GM19455 (cell line): ENCODE measurements at regions not wholly inside any gene's neighbourhood (a gene's known extent, or its start where the extent isn't known, plus 50 kb on each side); places are given as distances from the start of the nearest gene placed in this dataset.

Experiments
- ATAC-seq: cut with Tn5 transposase; IDR thresholded peaks from one replicate; pipeline ENCODE4 v1.9.1; 2021; ENCODE audit not compliant: unreplicated experiment

GRCh38 chr14:81829447-81829846 is 295.8 kb upstream of the SEL1L start:
- ATAC-seq: no peak

GRCh38 chr14:81831128-81831820 is 297.6 kb upstream of the SEL1L start:
- ATAC-seq: no peak

- ATAC-seq: no peak
Measured at GRCh38 chr14:81834308-81834707, 300.7 kb upstream of the SEL1L start.

GRCh38 chr14:81837304-81837703 is 303.7 kb upstream of the SEL1L start:
- no peak for ATAC-seq

- no peak for ATAC-seq
Measured at GRCh38 chr14:81839056-81839455, 305.4 kb upstream of the SEL1L start.

GRCh38 chr14:81841346-81841745 is 307.7 kb upstream of the SEL1L start:
- ATAC-seq: no peak

GRCh38 chr14:81849714-81850113 is 316.1 kb upstream of the SEL1L start:
- no peak for ATAC-seq

- no peak for ATAC-seq
Measured at GRCh38 chr14:81855007-81855406, 321.4 kb upstream of the SEL1L start.

GRCh38 chr14:81859046-81859445 is 325.4 kb upstream of the SEL1L start:
- no peak for ATAC-seq

- ATAC-seq: no peak
Measured at GRCh38 chr14:81868172-81868571, 334.5 kb upstream of the SEL1L start.

- ATAC-seq: no peak
Measured at GRCh38 chr14:81871706-81872105, 338.1 kb upstream of the SEL1L start.

- no peak for ATAC-seq
Measured at GRCh38 chr14:81884382-81884781, 350.7 kb upstream of the SEL1L start.

GRCh38 chr14:81886588-81886987 is 352.9 kb upstream of the SEL1L start:
- ATAC-seq: no peak

GRCh38 chr14:81889529-81889928 is 355.9 kb upstream of the SEL1L start:
- ATAC-seq: no peak

GRCh38 chr14:81890020-81890419 is 356.4 kb upstream of the SEL1L start:
- no peak for ATAC-seq

GRCh38 chr14:81903477-81903876 is 369.8 kb upstream of the SEL1L start:
- no peak for ATAC-seq

GRCh38 chr14:81927070-81927469 is 393.4 kb upstream of the SEL1L start:
- ATAC-seq: no peak

- no peak for ATAC-seq
Measured at GRCh38 chr14:81931828-81932227, 398.2 kb upstream of the SEL1L start.

GRCh38 chr14:81936348-81936747 is 402.7 kb upstream of the SEL1L start:
- no peak for ATAC-seq

- no peak for ATAC-seq
Measured at GRCh38 chr14:81936902-81937301, 403.2 kb upstream of the SEL1L start.

- ATAC-seq: no peak
Measured at GRCh38 chr14:81938341-81938740, 404.7 kb upstream of the SEL1L start.

GRCh38 chr14:81940651-81941050 is 407.0 kb upstream of the SEL1L start:
- ATAC-seq: no peak

GRCh38 chr14:81942071-81942470 is 408.4 kb upstream of the SEL1L start:
- no peak for ATAC-seq
